GM06990 (cell line): ENCODE measurements at regions not wholly inside any gene's neighbourhood (a gene's known extent, or its start where the extent isn't known, plus 50 kb on each side); places are given as distances from the start of the nearest gene placed in this dataset.
"Not testable (repeated sequence)": the region's sequence is repeated elsewhere in the genome, so short reads cannot be mapped to it uniquely, and the experiment has no call there.

Experiments
- DNase-seq: peaks from one replicate; pipeline ENCODE4 v3.0.0-alpha.2; 2011; ENCODE audit not compliant: insufficient read length; ENCODE audit errors: extremely low read depth
- H3K27me3 ChIP-seq: replicated peaks from 2 replicates; pipeline ENCODE4 v1.6.0; 2011; ENCODE audit warnings: low read length; ENCODE audit not compliant: control insufficient read depth, insufficient read depth
- H3K36me3 ChIP-seq: 2 replicates; pipeline ENCODE4 v1.5.1; 2011; ENCODE audit warnings: low read length; ENCODE audit not compliant: control insufficient read depth, insufficient read depth
- H3K4me3 ChIP-seq: replicated peaks from 2 replicates; pipeline ENCODE4 v1.5.1; 2011; ENCODE audit warnings: low read depth, mild to moderate bottlenecking, control low read depth, low read length
- CTCF ChIP-seq: IDR thresholded peaks from 2 replicates; pipeline ENCODE4 v1.5.1; 2011; ENCODE audit warnings: low read length, control low read depth, mild to moderate bottlenecking, inconsistent platforms; ENCODE audit not compliant: insufficient read depth, poor library complexity, severe bottlenecking

- no peak for DNase-seq
- Histone ChIP-seq H3K27me3 (no peaks in the 10 kb centered on the region), H3K4me3 (no peak overlapping the region), H3K36me3 (no peaks in the 10 kb centered on the region)
- no peak for TF ChIP-seq CTCF
These were observed 487.3 kb upstream of the NETO1 start for GRCh38 chr18:73355121-73355520.

GRCh38 chr18:73352546-73352945 is 484.8 kb upstream of the NETO1 start:
- Histone ChIP-seq H3K4me3 (no peak overlapping the region), H3K36me3 (no peaks in the 10 kb centered on the region), H3K27me3 (no peaks in the 10 kb centered on the region)
- TF ChIP-seq CTCF = no peak
- DNase-seq = no peak

GRCh38 chr18:73340135-73340977 is 472.6 kb upstream of the NETO1 start:
- no peaks in the 10 kb centered on the region for H3K27me3 ChIP-seq
- H3K4me3 ChIP-seq = no peak overlapping the region
- no peaks in the 10 kb centered on the region for H3K36me3 ChIP-seq
- DNase-seq = no peak
- no peak for TF ChIP-seq CTCF

- H3K36me3 ChIP-seq = no peaks in the 10 kb centered on the region
- TF ChIP-seq CTCF = no peak
- H3K27me3 ChIP-seq = no peaks in the 10 kb centered on the region
- H3K4me3 ChIP-seq = no peak overlapping the region
- no peak for DNase-seq
These were observed 463.5 kb upstream of the NETO1 start for GRCh38 chr18:73331212-73331772.

- not testable (repeated sequence) for H3K4me3 ChIP-seq, H3K36me3 ChIP-seq, DNase-seq
These were observed 462.3 kb upstream of the NETO1 start for GRCh38 chr18:73330106-73330505.

GRCh38 chr18:73324187-73324831 is 456.5 kb upstream of the NETO1 start:
- not testable (repeated sequence) for H3K27me3 ChIP-seq, DNase-seq, H3K4me3 ChIP-seq, H3K36me3 ChIP-seq

More at GRCh38 chr18:73330106-73330505, 462.3 kb upstream of the NETO1 start:
- not testable (repeated sequence) for H3K27me3 ChIP-seq
